UCSD-AML1 (cell line): ENCODE measurements at regions not wholly inside any gene's neighbourhood (a gene's known extent, or its start where the extent isn't known, plus 50 kb on each side); places are given as distances from the start of the nearest gene placed in this dataset.

Experiments used
- DNase-seq: peaks from one replicate; lab custom pipeline; 2025; ENCODE audit not compliant: unreplicated experiment; lab: John Stamatoyannopoulos, UW

DNA sequence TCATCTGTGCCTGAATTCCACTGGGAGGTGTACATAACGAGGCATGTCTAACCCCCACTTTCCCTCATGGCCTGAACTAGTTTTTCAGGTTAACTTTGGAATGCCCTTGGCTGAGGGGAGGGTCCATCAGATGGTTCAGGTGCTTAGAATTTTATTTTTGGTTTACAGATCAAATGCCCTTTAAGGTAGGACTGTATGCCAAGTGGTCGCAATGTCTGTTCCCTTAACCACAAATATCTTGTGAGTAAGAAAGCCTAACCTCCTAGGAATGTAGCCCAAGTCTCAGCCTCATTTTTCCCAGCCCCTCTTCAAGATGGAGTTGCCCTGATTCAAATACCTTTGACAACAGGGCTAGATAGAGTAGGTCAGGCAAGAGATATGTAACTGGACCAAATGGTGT, 78.4 kb downstream of the RNASET2 start:
- no peak for DNase-seq

DNA sequence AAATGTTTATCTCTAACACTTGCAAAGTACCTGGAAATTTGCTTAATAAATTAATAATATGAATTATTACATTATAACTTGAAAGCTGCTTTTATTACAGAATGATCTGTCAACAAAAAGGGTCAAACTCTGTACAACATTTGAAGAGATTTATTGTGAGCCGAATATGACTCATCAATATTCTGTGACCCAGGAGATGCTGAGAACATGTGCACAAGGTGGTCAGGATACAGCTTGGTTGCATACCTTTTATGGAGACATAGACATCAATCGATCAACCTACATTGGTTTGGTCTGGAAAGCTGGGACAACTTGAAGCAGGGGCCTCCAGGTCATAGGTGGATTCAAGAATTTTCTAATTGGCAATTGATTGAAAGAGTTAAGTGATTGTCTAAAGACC, 79.0 kb downstream of the RNASET2 start:
- no peak for DNase-seq

DNA sequence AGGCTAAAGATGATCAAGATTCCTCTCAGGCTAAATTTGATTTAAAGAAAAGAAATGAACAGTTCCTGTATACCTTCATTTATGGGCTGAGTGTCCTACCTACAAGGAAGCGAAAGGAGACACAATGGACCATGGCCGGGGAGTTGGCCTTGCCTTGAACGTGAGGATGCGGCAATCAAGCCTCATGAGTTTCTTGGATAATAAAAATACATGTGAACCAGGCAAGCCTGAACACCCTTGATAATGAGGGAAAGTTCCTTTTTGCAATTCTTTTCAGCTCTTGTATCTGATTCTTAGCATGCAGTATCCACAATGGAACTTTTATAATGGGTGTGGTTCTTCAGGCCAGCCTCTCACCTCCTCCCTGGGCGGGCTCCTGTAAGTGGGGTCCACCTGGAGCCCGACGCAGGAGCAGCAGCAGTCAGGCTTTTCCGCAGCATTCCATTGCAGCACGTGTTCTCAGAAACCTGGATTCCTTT, 83.8 kb downstream of the RNASET2 start:
- no peak for DNase-seq

DNA sequence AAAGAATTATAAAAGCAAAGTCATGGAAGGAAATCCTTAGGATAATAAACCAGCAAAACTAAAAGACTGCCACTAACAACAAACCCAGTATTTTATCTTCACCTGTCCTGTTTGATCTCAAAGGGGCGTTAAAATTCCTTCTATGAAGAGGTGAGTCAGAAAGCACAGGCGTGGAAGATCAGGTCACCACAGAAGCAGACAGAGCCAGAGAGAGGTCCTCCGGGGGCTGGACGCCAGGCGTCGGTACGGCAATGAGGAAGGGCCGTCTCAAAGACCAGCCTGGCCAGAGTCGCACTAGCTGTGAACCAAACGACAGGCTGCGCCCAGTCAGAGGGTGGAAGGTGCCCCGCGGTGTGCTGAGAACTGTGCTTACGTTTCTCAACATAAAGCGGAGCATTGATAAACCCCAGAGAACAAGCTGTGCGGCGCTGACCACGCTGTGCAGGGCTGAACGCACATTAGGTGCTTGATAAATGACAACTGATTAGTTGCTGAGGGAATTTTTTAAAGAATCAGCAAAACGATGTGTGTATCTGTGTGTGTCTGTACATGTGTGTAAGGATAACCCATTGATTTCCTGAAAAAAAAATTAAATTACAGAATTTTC, 85.6 kb downstream of the RNASET2 start:
- no peak for DNase-seq

DNA sequence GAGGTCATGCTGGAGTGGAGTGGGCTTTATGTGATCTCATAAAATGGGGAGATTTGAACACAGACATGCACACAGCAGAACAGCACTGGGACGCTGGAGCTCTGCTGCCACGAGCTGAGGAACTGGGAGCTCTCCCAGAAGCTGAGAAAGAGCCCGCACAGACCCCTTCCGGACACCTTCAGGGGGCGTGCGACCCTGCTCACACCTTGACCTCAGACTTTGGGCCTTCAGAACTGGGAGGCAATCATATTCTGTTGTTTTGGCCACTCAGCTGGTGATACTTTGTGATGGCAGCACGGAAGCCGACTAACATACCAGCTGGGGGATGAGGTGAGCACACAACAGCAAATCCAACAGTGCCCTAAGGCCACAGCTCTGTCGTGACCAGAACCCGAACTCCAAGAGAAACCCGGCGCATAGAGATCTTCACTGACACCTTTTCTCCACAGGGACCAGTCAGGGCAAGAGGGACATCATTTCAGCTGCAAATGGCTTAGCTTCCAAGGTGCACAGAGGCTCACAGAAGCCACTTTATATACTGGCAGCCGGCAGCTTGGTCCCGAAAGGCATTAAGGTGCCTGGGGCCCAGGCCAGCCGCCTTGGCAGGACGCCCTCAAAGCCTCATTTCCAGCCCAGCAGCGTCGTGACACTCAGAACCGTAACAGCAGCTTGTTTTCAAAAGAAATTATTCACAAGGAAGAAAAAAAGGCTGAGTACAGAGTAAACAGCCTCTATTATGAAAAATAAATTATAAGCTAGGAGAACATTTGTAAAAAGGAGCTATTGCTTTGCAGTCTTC, 89.3 kb downstream of the RNASET2 start:
- DNase-seq, result no peak

DNA sequence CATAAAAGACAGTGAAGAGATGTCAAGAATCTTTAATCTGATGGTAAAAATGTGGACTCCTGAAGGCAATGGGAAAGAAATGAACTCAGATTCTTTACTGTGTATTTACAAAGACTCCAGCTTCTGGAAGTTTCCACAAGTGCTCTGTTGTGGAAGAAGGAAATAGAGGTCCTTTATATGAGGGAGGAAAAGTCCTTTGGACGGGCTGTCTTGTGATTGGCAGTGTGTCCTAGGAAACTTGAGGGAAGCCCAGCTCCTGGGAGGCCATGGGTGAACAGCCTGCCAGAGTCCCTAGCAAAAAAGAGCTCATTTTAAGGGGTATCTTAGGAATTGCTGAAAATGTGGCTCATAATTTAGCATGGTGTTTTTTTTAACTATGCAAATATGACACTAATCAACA, 92.0 kb downstream of the RNASET2 start:
- DNase-seq, result no peak

DNA sequence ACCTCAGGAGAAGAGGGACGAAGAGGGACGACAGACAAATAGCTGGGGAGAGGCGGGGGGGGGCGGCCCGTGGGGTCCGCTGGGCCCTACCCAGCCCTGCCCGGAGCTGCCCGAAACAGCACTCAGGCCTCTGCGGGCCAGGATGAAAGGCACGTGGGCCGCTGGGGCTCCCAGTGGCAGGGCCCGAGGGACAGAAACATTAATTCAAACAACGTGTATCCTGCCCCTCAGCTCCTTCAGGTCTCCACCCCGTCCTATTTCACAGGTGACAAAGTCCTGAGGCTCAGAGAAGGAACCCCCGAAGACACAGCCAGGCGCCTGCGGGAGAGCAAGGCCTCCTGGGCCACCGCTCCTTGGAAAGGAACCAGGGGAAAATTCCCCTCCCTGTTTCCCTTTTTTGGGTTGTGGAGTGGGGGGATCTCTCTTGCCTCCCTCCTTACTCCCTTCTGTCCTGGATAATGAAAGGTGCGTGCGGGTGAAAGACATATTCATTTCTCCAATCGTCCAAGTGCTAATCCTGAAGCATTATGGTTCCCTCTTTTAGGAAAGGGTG, 93.3 kb downstream of the RNASET2 start:
- no peak for DNase-seq

DNA sequence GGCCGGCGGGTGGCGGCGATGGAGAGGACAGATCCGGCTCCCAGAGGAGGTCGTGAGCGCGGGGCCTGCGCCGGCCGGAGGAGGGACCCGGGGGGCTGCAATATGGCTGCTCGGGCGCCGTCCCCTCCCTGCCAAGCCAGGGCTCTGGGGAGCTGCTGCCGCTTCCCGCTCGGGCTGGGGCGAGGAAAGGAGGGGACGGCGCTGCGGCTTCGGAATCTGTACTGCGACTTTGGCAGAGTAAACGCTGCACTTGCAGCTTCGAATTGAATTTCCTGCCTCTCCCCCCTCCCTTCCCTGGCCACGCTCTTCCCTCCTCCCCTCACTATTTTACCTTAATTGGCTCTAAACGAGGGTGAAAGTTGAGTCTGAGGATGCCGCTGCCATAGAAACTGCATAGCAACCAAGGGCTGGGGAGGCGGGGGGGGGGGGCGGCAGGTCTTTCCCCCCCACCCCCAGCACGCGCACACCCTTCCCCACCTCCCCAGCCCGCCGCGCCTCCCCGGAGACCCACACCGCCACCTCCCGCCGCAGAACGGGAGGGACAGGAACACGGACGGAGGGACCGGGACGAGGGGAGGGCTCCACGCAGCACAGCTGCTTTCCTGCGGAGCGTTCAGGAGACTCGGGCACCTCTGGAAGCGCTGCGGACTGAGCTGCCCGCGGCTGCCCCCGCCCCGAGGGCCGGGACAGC, 93.9 kb downstream of the RNASET2 start:
- no peak for DNase-seq

DNA sequence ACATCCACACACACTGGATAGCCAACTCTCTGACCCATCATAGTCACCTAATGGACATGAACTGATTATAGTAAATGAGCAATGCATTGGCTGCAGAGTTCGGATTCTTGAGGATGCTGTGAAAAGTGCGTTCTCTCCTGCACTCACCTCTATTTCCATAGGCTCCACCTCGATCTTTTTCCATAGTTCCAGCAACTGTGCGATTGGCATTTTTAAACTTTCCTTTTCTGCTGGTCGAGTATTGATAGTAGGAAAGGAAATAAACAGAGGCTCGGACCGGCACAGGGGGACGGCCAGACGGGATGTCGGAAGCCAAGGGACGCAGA, 94.4 kb downstream of the RNASET2 start:
- DNase-seq, result no peak

DNA sequence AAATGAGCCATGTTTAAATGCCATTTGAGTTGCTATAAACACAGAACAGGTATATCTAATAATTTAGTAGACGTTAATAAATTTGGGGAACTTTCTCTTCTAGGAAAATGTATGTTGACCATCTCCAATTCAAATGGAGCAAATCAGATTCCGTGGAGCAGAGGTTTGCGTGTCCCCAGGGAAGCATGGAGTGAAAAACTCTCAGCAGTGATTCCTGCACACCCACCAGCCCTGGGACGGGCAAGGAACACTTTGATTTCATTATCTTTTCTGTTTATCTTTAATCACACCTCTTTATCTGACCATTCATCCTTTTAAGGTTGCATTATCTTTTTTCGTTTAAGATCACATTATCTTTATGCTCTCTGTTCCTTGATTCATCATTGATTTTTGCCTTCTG, 95.0 kb downstream of the RNASET2 start:
- no peak for DNase-seq

DNA sequence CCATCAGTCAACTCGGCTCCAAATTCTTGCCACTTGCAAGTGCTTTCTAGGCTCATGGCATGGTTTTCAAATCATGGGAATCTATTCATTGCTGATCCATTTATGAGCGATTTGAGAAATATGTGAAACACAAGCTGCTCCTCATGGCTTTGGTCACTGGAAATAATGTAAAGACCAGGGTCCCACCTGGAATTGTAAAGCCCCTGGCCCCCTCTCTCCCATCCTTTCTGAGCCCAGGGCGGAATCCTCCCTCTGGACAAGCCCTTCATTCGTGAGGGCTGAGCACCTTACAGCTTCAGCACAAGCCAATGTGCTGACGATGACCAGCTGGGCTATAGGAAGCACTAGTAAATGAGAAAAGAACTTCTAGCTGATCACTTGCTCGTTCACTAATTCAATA, 96.0 kb downstream of the RNASET2 start:
- DNase-seq, result no peak

DNA sequence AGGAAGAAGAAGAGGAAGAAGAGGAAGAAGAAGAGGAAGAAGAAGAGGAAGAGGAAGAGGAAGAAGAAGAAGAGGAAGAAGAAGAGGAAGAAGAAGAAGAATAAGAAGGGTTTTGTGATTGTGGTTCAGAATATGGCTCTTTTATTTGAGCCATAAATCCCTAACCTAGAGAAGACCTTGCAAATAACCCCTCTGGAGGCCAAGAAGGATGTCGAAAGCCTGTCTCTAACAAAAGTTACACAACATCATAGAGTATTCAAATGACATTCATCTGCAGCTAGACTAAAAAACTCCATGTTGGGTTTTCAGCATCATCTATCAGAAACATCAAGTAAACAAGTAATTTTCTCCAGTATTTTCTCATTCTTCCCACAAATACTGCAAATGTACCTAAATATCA, 100.9 kb downstream of the RNASET2 start:
- DNase-seq, result no peak

DNA sequence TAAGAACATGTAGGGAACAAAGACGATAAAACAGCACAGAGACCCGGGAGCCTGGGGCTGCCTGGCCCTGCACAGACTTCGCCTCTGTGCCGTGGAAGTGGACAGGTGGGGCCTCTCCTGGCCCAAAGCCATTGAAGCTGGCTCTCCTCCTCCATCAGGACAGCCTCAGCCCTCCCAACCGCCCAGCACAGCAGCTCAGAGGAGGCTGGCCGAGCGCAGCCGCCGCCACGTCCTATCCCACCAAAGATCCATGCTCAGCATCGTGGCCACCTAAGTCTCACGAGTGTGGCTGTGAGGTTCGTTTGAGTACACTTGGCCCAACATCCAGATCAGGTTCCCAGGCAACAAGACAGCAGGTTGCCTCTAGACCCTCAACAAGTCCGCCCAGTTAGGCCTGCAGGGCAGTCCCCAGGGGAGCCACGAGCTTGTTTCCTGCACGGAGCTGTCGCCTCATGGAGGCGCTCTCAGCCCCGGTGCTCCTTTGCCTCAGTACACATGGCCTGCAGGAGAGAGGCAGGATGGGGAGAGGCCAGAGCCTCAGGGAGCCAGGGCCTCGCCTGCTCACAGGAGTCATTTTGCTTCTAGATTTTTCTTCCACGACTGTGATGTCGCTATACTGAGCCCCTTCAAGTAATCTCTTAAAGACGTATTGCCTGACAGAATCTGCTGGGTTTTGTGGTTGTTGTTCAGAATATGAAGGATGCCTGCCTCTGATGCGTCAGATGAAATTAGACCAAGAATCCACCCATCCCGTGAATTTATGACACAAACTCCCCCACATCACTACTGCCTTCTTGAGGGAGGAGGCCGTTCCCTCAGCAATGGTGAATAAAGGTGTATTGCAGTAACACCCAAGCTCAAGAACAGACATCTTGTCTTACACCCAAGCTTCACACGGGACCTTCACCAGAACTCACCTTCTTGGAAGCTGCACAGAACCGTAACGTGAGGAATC, 102.7 kb downstream of the RNASET2 start:
- no peak for DNase-seq

DNA sequence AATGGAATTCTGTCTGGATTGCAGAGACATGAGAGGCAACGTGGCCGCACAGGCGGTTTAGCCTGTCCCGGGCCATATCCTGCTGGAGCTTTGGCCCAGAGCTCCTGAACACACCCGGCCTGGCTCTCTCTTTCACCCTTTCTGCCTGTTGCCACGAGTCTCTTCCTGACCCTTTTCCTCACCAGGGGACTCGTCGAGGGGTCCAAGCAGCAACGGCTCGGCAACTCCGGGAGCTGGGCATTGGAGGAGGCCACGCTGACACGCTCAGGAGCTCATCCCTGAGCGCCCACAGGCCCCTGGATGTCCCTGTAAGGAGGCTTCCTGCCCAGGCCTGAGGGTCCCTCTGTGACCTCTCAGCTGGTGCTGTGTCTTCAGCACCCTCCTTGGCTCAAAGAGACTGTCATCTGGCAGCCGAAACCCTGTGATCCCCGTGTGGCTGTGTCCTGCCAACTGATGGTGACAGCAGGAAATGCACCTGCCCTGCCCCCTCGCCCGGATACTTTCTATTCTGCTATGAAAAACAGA, 103.8 kb downstream of the RNASET2 start:
- no peak for DNase-seq

DNA sequence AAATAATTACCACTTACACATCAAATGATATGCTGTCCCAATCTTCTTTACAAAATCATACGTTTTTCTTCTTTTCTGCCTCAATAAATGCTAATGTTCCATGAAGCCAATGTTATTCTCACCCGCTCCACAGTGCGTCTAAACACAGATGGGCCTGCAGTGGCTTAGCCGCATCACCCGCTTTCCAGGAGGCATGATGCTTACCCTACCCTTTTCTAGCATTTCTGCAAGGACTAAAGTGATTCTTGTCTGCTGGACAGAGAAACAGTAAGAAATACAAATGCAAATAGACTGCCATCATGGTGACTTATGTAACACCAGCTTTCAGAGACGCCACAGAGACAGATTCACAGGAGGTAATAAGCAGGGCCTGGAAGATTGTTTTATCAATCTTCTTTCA, 104.4 kb downstream of the RNASET2 start:
- no peak for DNase-seq

DNA sequence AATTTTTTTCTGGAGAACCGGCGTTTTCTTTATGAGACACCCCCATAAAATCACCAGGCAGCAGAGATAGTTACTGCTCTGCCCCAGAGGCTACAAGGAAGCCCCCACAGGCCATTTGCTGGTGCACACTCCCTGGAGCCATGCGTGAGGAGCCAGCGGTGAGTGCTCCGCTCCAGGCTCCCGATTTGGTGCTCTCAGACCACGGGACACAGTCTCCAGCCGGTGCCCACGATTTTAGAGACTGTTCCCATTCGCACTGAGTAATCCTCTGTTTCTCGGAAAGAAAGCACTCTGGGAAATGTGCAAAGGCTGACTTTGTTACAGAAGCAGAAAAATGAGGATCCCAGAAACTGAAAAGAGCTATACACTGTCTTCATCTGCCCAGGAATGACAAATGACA, 104.9 kb downstream of the RNASET2 start:
- no peak for DNase-seq

DNA sequence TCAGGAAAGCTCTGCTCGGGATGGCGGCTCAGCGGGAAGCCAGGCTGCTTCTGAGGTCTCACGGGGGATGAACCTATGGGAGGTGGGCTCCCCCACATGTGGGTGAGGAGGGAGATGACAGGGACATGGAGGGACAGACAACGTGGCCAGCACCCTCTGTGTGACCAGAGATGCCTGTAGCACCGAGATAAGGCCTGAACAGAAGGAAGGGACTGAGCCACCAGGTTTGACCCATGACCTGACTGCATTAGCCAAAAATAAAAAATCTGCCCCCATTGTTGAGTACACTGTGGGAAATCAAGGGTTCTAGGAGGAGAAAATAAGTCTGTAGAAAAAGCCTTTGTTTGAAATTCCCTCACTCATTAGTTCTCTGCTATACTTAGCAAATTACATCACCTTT, 105.7 kb downstream of the RNASET2 start:
- no peak for DNase-seq

DNA sequence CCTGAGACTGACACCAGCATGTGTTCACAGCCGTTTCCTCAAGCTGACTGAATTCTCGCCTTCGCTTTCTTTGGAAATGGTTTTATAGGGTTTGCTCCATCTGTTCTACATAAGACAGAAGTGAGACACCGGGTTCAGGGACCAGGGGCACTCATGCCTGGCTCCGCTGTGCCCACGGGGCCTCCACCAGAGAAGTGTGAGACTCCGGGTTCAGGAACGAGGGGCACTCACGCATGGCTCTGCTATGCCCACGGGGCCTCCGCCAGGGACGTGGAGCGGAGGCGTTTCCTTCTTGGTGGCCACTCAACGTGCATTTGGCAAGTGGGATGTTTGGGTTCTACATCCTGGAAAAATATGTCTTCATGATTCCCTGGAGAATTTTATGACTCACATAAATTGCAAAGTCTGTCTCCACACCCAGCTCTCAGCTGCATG, 106.6 kb downstream of the RNASET2 start:
- DNase-seq, result no peak

DNA sequence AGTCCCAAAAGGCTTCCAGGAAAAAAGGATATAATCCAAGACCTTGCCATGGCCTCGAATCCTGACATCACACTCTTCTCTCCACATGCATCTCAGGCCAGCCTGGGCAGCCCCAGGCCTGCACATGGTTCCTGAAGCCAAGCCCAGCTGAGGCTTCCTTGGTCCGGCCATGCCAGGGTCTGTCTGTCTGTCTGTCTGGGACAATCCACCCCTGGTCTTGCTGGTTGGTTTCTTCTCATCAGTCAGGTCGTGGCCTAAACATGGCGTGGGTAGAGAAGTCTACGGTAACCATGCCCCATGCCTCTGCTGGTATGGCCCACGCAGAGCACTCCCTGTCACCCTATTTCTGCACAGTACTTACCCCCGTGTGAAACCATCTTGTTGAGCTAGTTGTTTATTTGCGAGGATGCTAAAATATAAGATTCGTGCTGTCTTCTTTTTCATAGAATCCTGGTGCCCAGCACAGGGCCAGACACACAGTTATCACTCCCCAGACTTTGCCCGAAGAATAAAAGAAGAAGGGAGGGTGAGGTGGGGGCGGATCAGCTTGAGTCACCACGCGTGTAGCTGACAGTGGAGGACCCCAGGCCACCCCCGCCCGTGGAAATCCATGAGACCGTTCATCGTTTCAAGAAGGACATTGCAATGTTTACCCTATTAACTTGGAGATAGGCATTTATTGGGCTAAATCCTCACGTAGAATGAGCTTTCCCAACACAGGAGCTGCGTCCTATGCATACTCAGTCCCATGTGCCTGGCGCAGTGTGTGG, 107.2 kb downstream of the RNASET2 start:
- no peak for DNase-seq
